Mesenchymal stem cell (in vitro differentiated cells and primary cell): ENCODE measurements at regions not wholly inside any gene's neighbourhood (a gene's known extent, or its start where the extent isn't known, plus 50 kb on each side); places are given as distances from the start of the nearest gene placed in this dataset.
A peak's percentile ranks its signal among the peaks of the same experiment; 100 is the strongest.

Experiments used
- DNase-seq: peaks from one replicate; pipeline ENCODE4 v3.0.0-alpha.2; 2013
- H2AFZ ChIP-seq: one replicate; pipeline ENCODE4 v1.6.1; 2013; ENCODE audit warnings: low read depth, mild to moderate bottlenecking, control low read depth, inconsistent platforms, low read length, moderate library complexity
- H2AK5ac ChIP-seq: 2 replicates; pipeline ENCODE4 v1.6.1; 2013; ENCODE audit warnings: low read length, moderate library complexity, mild to moderate bottlenecking, inconsistent platforms; ENCODE audit not compliant: severe bottlenecking
- H2BK120ac ChIP-seq: one replicate; pipeline ENCODE4 v1.6.1; 2013; ENCODE audit warnings: low read depth, mild to moderate bottlenecking, inconsistent platforms, low read length, moderate library complexity
- H2BK12ac ChIP-seq, 2 experiments: one replicate each; pipeline ENCODE4 v1.6.1; 2013; ENCODE audit warnings: inconsistent platforms in 2 of 2, low read length in 2 of 2, mild to moderate bottlenecking in 2 of 2, moderate library complexity in 2 of 2, control low read depth in 1 of 2
- H2BK15ac ChIP-seq: one replicate; pipeline ENCODE4 v1.6.1; 2013; ENCODE audit warnings: mild to moderate bottlenecking, low read depth, inconsistent platforms; ENCODE audit not compliant: poor library complexity, severe bottlenecking
- H2BK5ac ChIP-seq: 2 replicates; pipeline ENCODE4 v1.6.1; 2013; ENCODE audit warnings: low read depth, mild to moderate bottlenecking, low read length, control low read depth, inconsistent platforms; ENCODE audit not compliant: poor library complexity, severe bottlenecking
- H3K14ac ChIP-seq, 2 experiments: one replicate each; pipeline ENCODE4 v1.6.1; 2013; ENCODE audit warnings: inconsistent platforms in 2 of 2, low read length in 2 of 2, control low read depth in 1 of 2, mild to moderate bottlenecking in 1 of 2, moderate library complexity in 1 of 2
- H3K18ac ChIP-seq, 2 experiments: one replicate each; pipeline ENCODE4 v1.6.1; 2013; ENCODE audit warnings: inconsistent platforms in 2 of 2, low read length in 2 of 2, control low read depth in 1 of 2, low read depth in 1 of 2, mild to moderate bottlenecking in 1 of 2
- H3K23ac ChIP-seq, 2 experiments: one replicate each; pipeline ENCODE4 v1.6.1; 2013; ENCODE audit warnings: inconsistent platforms in 2 of 2, low read length in 2 of 2, mild to moderate bottlenecking in 2 of 2, moderate library complexity in 2 of 2, control low read depth in 1 of 2
- H3K27ac ChIP-seq: 2 replicates; pipeline ENCODE4 v1.5.1; 2013; ENCODE audit warnings: mild to moderate bottlenecking, moderate library complexity, low read length, control low read depth, inconsistent platforms; ENCODE audit not compliant: poor library complexity, severe bottlenecking
- H3K27me3 ChIP-seq, 2 experiments: 2 replicates each; pipeline versions ENCODE4 v1.6.1 to v1.7.0; 2013; ENCODE audit warnings: low read length in 2 of 2, mild to moderate bottlenecking in 2 of 2, moderate library complexity in 2 of 2, control low read depth in 1 of 2, inconsistent platforms in 1 of 2; ENCODE audit not compliant: control insufficient read depth in 1 of 2, insufficient read depth in 1 of 2
- H3K36me3 ChIP-seq, 2 experiments: 2 replicates each; pipeline versions ENCODE4 v1.6.1 to v1.7.0; 2013; ENCODE audit warnings: low read length in 2 of 2, control low read depth in 1 of 2, inconsistent platforms in 1 of 2, low read depth in 1 of 2, mild to moderate bottlenecking in 1 of 2; ENCODE audit not compliant: insufficient read depth in 2 of 2, control insufficient read depth in 1 of 2
- H3K4ac ChIP-seq, 2 experiments: one replicate each; pipeline ENCODE4 v1.6.1; 2013; ENCODE audit warnings: inconsistent platforms in 2 of 2, low read length in 2 of 2, mild to moderate bottlenecking in 2 of 2, moderate library complexity in 2 of 2, control low read depth in 1 of 2, low read depth in 1 of 2
- H3K4me1 ChIP-seq: 2 replicates; pipeline ENCODE4 v1.6.1; 2013; ENCODE audit warnings: low read depth, low read length, control low read depth; ENCODE audit not compliant: control insufficient read depth, insufficient read depth
- H3K4me2 ChIP-seq: 2 replicates; pipeline ENCODE4 v1.6.1; 2013; ENCODE audit warnings: low read length, mild to moderate bottlenecking, inconsistent platforms; ENCODE audit not compliant: poor library complexity, severe bottlenecking
- H3K4me3 ChIP-seq, 2 experiments: 2 replicates each; pipeline versions ENCODE4 v1.5.1 to v1.7.0; 2013; ENCODE audit warnings: low read length in 2 of 2, mild to moderate bottlenecking in 2 of 2, control low read depth in 1 of 2, low read depth in 1 of 2; ENCODE audit not compliant: insufficient read depth in 1 of 2
- H3K79me1 ChIP-seq: replicated peaks from 2 replicates; pipeline ENCODE4 v1.6.1; 2013; ENCODE audit warnings: mild to moderate bottlenecking, control low read depth, low read length, inconsistent platforms; ENCODE audit not compliant: poor library complexity, severe bottlenecking
- H3K9ac ChIP-seq: 2 replicates; pipeline ENCODE4 v1.7.0; 2013; ENCODE audit warnings: mild to moderate bottlenecking, low read length, moderate library complexity
- H3K9me3 ChIP-seq: 2 replicates; pipeline ENCODE4 v1.7.0; 2013; ENCODE audit warnings: mild to moderate bottlenecking, low read length; ENCODE audit not compliant: control insufficient read depth
- H4K8ac ChIP-seq: one replicate; pipeline ENCODE4 v1.6.1; 2013; ENCODE audit warnings: inconsistent platforms, mild to moderate bottlenecking, low read length, moderate library complexity
- H4K91ac ChIP-seq: one replicate; pipeline ENCODE4 v1.6.1; 2013; ENCODE audit warnings: mild to moderate bottlenecking, low read length, inconsistent platforms
- WGBS: methylation state at CpG from one replicate; pipeline ENCODE4 v1.1.7; 2013; ENCODE audit warnings: mixed read lengths; 5-methylcytosine and 5-hydroxymethylcytosine counted together

- no peak overlapping the region for H3K4me2 ChIP-seq
- no peak overlapping the region for H4K91ac ChIP-seq
- H3K36me3 ChIP-seq, result no peaks in the 10 kb centered on the region
- no peak overlapping the region for H2BK5ac ChIP-seq
- no peak overlapping the region for H2BK120ac ChIP-seq
- no peak overlapping the region for H3K27ac ChIP-seq
- no peak overlapping the region for H3K18ac ChIP-seq
- H2BK12ac ChIP-seq, result no peak overlapping the region
- no peaks in the 10 kb centered on the region for H3K79me1 ChIP-seq
- H3K4me1 ChIP-seq, result peaks cover 7% of the 10 kb centered on the region
- H3K27me3 ChIP-seq, result peaks cover 11 to 21% of the 10 kb centered on the region in 2 experiments
- H2AFZ ChIP-seq, result no peak overlapping the region
- no peak overlapping the region for H3K4ac ChIP-seq
- WGBS, result 73% methylated on average over 4 of the region's 4 CpGs
- no peak overlapping the region for H3K9ac ChIP-seq
- H4K8ac ChIP-seq, result no peak overlapping the region
- no peak overlapping the region for H3K14ac ChIP-seq
- no peak overlapping the region for H2BK15ac ChIP-seq
- H3K4me3 ChIP-seq, result no peak overlapping the region
- no peaks in the 10 kb centered on the region for H3K9me3 ChIP-seq
- no peak for DNase-seq
- no peak overlapping the region for H3K23ac ChIP-seq
- H2AK5ac ChIP-seq, result no peak overlapping the region
These were observed 81.7 kb upstream of the HSPA9 start for GRCh38 chr5:138656916-138657315.

- no peak overlapping the region for H3K23ac ChIP-seq
- no peak overlapping the region for H3K4ac ChIP-seq
- no peak overlapping the region for H4K91ac ChIP-seq
- no peak overlapping the region for H2BK120ac ChIP-seq
- no peak overlapping the region for H2BK5ac ChIP-seq
- no peak overlapping the region for H4K8ac ChIP-seq
- H3K79me1 ChIP-seq, result no peaks in the 10 kb centered on the region
- peaks cover 13% of the 10 kb centered on the region for H3K4me1 ChIP-seq
- H2AK5ac ChIP-seq, result no peak overlapping the region
- H2BK12ac ChIP-seq, result no peak overlapping the region
- H3K27me3 ChIP-seq, result peaks cover 11 to 27% of the 10 kb centered on the region in 2 experiments
- H3K4me2 ChIP-seq, result no peak overlapping the region
- no peak overlapping the region for H3K14ac ChIP-seq
- no peak overlapping the region for H3K27ac ChIP-seq
- no peak overlapping the region for H2BK15ac ChIP-seq
- DNase-seq, result no peak
- WGBS, result 97% methylated on average over 6 of the region's 6 CpGs
- H2AFZ ChIP-seq, result no peak overlapping the region
- no peaks in the 10 kb centered on the region for H3K36me3 ChIP-seq
- H3K18ac ChIP-seq, result no peak overlapping the region
- no peaks in the 10 kb centered on the region for H3K9me3 ChIP-seq
- no peak overlapping the region for H3K4me3 ChIP-seq
- H3K9ac ChIP-seq, result no peak overlapping the region
These were observed 80.5 kb upstream of the HSPA9 start for GRCh38 chr5:138655530-138656190.

GRCh38 chr5:138654281-138654867 lies 79.2 kb upstream of the HSPA9 start:
- Histone ChIP-seq H2AFZ (no peak overlapping the region), H4K91ac (no peak overlapping the region), H3K4ac (no peak overlapping the region), H3K36me3 (no peaks in the 10 kb centered on the region), H3K9ac (no peak overlapping the region), H2AK5ac (no peak overlapping the region), H3K9me3 (no peaks in the 10 kb centered on the region), H2BK5ac (no peak overlapping the region), H2BK120ac (no peak overlapping the region), H2BK12ac (peak overlapping the region in 1 of 2 experiments; percentile 25), H3K18ac (peak overlapping the region in 1 of 2 experiments; percentile 30), H4K8ac (no peak overlapping the region), H3K79me1 (no peaks in the 10 kb centered on the region), H3K27me3 (peaks cover 11 to 29% of the 10 kb centered on the region in 2 experiments), H3K14ac (peak overlapping the region in 1 of 2 experiments; percentile 21), H3K4me3 (no peak overlapping the region), H3K4me2 (no peak overlapping the region), H3K27ac (no peak overlapping the region), H3K23ac (no peak overlapping the region), H2BK15ac (no peak overlapping the region), H3K4me1 (peaks cover 14% of the 10 kb centered on the region)
- WGBS, result 28% methylated on average over 4 of the region's 8 CpGs
- DNase-seq, result peak; percentile 84

- Histone ChIP-seq H3K14ac (no peak overlapping the region), H3K4ac (no peak overlapping the region), H3K4me1 (peaks cover 14% of the 10 kb centered on the region), H3K27ac (no peak overlapping the region), H3K79me1 (no peaks in the 10 kb centered on the region), H3K23ac (no peak overlapping the region), H4K91ac (no peak overlapping the region), H3K18ac (no peak overlapping the region), H4K8ac (no peak overlapping the region), H2AFZ (no peak overlapping the region), H2BK15ac (no peak overlapping the region), H2BK120ac (no peak overlapping the region), H2BK5ac (no peak overlapping the region), H3K9ac (no peak overlapping the region), H3K27me3 (peaks cover 17 to 34% of the 10 kb centered on the region in 2 experiments), H3K4me2 (no peak overlapping the region), H3K4me3 (no peak overlapping the region), H3K9me3 (no peaks in the 10 kb centered on the region), H2AK5ac (no peak overlapping the region), H3K36me3 (no peaks in the 10 kb centered on the region), H2BK12ac (no peak overlapping the region)
- 76% methylated on average over 4 of the region's 4 CpGs for WGBS
- peak; percentile 22 for DNase-seq
These were observed 78.3 kb upstream of the HSPA9 start for GRCh38 chr5:138653502-138653901.
